K562 (cell line): ENCODE measurements at regions not wholly inside any gene's neighbourhood (a gene's known extent, or its start where the extent isn't known, plus 50 kb on each side); places are given as distances from the start of the nearest gene placed in this dataset.

Experiments
- ARID1B ChIP-seq: fragments of 450-650 bp; IDR thresholded peaks from 2 replicates; pipeline ENCODE4 v1.6.1; 2016; ENCODE audit warnings: antibody characterized with exemption, mild to moderate bottlenecking, inconsistent platforms
- ARNT ChIP-seq, 2 experiments: fragments of 450-650 bp; IDR thresholded peaks; 2 replicates each; pipeline ENCODE4 v1.6.1; 2016; ENCODE audit warnings: mild to moderate bottlenecking in 1 of 2
- EHMT2 ChIP-seq: fragments of 450-650 bp; IDR thresholded peaks from 2 replicates; pipeline ENCODE4 v1.6.1; 2018; ENCODE audit warnings: antibody characterized with exemption
- PTRF ChIP-seq: fragments of 450-650 bp; IDR thresholded peaks from 2 replicates; pipeline ENCODE4 v1.6.1; 2016; ENCODE audit warnings: mild to moderate bottlenecking, missing genetic modification characterization, missing compliant biosample characterization
- SIN3A ChIP-seq, 2 experiments: fragments of 150-350 bp in 1 of 2; IDR thresholded peaks; 2 replicates each; pipeline ENCODE4 v1.6.1; 2011 to 2016; ENCODE audit warnings: borderline replicate concordance in 2 of 2, low read depth in 2 of 2, low read length in 2 of 2, mild to moderate bottlenecking in 2 of 2, moderate library complexity in 2 of 2; ENCODE audit not compliant: control insufficient read depth in 1 of 2
- SIN3B ChIP-seq: fragments of 450-650 bp; IDR thresholded peaks from 2 replicates; pipeline ENCODE4 v1.6.1; 2017; ENCODE audit warnings: low read depth, mild to moderate bottlenecking, moderate library complexity
- TAF7 ChIP-seq: fragments of 450-650 bp; IDR thresholded peaks from 2 replicates; pipeline ENCODE4 v1.6.1; 2016; ENCODE audit warnings: missing genetic modification characterization, missing compliant biosample characterization
- TBP ChIP-seq: optimal IDR thresholded peaks from 2 replicates; pipeline ENCODE3; 2011; ENCODE audit warnings: low read depth, low read length, improper control_type of control experiment
- ZNF431 ChIP-seq: sonication (generic); formaldehyde crosslinking; IDR thresholded peaks from 2 replicates; pipeline ENCODE4 v1.8.0; 2022; ENCODE audit warnings: mild to moderate bottlenecking, missing genetic modification reagents
- ZNF830 ChIP-seq: fragments of 250-450 bp; sonication (Bioruptor Pico); IDR thresholded peaks from 2 replicates; pipeline ENCODE4 v1.5.0; 2021; ENCODE audit warnings: mild to moderate bottlenecking
- ZSCAN29 ChIP-seq: fragments of 450-650 bp; IDR thresholded peaks from 2 replicates; pipeline ENCODE4 v1.6.1; 2017
- TF ChIP-seq, protein P1 (sequence below), 2 experiments: fragments of 150-350 bp in 1 of 2; IDR thresholded peaks; 2 replicates each; pipeline ENCODE4 v1.6.1; 2012 to 2016; ENCODE audit warnings: low read depth in 2 of 2, low read length in 2 of 2, mild to moderate bottlenecking in 1 of 2, moderate library complexity in 1 of 2
- TF ChIP-seq, protein P2 (sequence below): fragments of 150-350 bp; IDR thresholded peaks from 2 replicates; pipeline ENCODE4 v1.6.1; 2014; ENCODE audit warnings: low read depth, mild to moderate bottlenecking, low read length, borderline replicate concordance
- TF ChIP-seq, protein P3 (sequence below): sonication (generic); formaldehyde crosslinking; IDR thresholded peaks from 2 replicates; pipeline ENCODE4 v1.8.0; 2022; ENCODE audit warnings: mild to moderate bottlenecking, missing genetic modification reagents

DNA sequence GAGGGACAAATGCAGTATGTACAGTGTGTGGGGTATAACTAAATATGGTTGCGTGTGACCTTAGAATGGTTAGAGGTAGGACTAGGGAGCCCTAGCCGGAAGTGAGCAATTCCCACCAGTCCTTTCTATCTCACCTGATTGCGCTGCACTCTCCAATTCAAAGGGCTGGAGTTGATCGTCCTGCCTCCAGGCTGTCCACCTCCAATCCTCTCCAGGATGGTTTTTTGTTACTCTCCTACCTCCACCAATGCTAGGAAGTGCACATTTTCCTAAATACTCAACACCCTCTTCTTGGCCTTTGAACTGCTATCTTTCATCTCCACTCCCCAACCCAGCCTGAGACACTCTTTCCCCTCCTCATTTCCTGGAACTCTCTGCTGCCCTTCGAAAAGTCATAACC lies 181.7 kb upstream of the ASIC2 start (continued):
- TF ChIP-seq, protein P1, sequence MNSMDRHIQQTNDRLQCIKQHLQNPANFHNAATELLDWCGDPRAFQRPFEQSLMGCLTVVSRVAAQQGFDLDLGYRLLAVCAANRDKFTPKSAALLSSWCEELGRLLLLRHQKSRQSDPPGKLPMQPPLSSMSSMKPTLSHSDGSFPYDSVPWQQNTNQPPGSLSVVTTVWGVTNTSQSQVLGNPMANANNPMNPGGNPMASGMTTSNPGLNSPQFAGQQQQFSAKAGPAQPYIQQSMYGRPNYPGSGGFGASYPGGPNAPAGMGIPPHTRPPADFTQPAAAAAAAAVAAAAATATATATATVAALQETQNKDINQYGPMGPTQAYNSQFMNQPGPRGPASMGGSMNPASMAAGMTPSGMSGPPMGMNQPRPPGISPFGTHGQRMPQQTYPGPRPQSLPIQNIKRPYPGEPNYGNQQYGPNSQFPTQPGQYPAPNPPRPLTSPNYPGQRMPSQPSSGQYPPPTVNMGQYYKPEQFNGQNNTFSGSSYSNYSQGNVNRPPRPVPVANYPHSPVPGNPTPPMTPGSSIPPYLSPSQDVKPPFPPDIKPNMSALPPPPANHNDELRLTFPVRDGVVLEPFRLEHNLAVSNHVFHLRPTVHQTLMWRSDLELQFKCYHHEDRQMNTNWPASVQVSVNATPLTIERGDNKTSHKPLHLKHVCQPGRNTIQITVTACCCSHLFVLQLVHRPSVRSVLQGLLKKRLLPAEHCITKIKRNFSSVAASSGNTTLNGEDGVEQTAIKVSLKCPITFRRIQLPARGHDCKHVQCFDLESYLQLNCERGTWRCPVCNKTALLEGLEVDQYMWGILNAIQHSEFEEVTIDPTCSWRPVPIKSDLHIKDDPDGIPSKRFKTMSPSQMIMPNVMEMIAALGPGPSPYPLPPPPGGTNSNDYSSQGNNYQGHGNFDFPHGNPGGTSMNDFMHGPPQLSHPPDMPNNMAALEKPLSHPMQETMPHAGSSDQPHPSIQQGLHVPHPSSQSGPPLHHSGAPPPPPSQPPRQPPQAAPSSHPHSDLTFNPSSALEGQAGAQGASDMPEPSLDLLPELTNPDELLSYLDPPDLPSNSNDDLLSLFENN (IDR thresholded peaks at IDR 0.05; ENCODE audit: low read depth in 2 of 2, low read length in 2 of 2): no peak
- TF ChIP-seq PTRF: peak; percentile 38; the same call in 1 of the 2 replicates
- TF ChIP-seq ARNT (IDR thresholded peaks at IDR 0.05): 0 out of 4 replicates have a peak, but pooled peaks of 1 of the 2 experiments have one; percentile 26
- TF ChIP-seq TAF7 (tag): no peak
- TF ChIP-seq, protein P2, sequence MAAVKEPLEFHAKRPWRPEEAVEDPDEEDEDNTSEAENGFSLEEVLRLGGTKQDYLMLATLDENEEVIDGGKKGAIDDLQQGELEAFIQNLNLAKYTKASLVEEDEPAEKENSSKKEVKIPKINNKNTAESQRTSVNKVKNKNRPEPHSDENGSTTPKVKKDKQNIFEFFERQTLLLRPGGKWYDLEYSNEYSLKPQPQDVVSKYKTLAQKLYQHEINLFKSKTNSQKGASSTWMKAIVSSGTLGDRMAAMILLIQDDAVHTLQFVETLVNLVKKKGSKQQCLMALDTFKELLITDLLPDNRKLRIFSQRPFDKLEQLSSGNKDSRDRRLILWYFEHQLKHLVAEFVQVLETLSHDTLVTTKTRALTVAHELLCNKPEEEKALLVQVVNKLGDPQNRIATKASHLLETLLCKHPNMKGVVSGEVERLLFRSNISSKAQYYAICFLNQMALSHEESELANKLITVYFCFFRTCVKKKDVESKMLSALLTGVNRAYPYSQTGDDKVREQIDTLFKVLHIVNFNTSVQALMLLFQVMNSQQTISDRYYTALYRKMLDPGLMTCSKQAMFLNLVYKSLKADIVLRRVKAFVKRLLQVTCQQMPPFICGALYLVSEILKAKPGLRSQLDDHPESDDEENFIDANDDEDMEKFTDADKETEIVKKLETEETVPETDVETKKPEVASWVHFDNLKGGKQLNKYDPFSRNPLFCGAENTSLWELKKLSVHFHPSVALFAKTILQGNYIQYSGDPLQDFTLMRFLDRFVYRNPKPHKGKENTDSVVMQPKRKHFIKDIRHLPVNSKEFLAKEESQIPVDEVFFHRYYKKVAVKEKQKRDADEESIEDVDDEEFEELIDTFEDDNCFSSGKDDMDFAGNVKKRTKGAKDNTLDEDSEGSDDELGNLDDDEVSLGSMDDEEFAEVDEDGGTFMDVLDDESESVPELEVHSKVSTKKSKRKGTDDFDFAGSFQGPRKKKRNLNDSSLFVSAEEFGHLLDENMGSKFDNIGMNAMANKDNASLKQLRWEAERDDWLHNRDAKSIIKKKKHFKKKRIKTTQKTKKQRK: no peak
- TF ChIP-seq EHMT2: 0 out of 2 replicates have a peak, but pooled peaks have one; percentile 65
- TF ChIP-seq SIN3A (IDR thresholded peaks at IDR 0.05; ENCODE audit: borderline replicate concordance in 2 of 2, control insufficient read depth in 1 of 2, low read depth in 2 of 2, low read length in 2 of 2): no peak
- no peak for TF ChIP-seq ZNF431 (CRISPR knock-in tag)
- TF ChIP-seq ZNF830 (CRISPR knock-in tag): no peak
- TF ChIP-seq, protein P3, sequence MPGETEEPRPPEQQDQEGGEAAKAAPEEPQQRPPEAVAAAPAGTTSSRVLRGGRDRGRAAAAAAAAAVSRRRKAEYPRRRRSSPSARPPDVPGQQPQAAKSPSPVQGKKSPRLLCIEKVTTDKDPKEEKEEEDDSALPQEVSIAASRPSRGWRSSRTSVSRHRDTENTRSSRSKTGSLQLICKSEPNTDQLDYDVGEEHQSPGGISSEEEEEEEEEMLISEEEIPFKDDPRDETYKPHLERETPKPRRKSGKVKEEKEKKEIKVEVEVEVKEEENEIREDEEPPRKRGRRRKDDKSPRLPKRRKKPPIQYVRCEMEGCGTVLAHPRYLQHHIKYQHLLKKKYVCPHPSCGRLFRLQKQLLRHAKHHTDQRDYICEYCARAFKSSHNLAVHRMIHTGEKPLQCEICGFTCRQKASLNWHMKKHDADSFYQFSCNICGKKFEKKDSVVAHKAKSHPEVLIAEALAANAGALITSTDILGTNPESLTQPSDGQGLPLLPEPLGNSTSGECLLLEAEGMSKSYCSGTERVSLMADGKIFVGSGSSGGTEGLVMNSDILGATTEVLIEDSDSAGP (CRISPR knock-in tag): no peak
- TF ChIP-seq ARID1B: peak; percentile 74
- TF ChIP-seq TBP: no peak
- TF ChIP-seq SIN3B: no peak
- no peak for TF ChIP-seq ZSCAN29
